ENCODE measurements at regions not wholly inside any gene's neighbourhood (a gene's known extent, or its start where the extent isn't known, plus 50 kb on each side); places are given as distances from the start of the nearest gene placed in this dataset.

- no peak overlapping the region for H3K27ac Mint-ChIP-seq
- H3K4me1 Mint-ChIP-seq: no peaks in the 10 kb centered on the region
Measured at GRCh38 chr5:110324876-110325275, 401.6 kb downstream of the TMEM232 start.

GRCh38 chr5:110329955-110330525 is 396.4 kb downstream of the TMEM232 start:
- Mint-ChIP-seq H3K9me3 (no peaks in the 10 kb centered on the region), H3K36me3 (no peaks in the 10 kb centered on the region), H3K27me3 (peaks cover 0 to 4% (median 0%) of the 10 kb centered on the region in 3 donors), H3K4me1 (no peaks in the 10 kb centered on the region), H3K27ac (no peak overlapping the region), H3K4me3 (no peak overlapping the region)
- ATAC-seq (ENCODE audit: low read depth in 2 of 2): no peak
- no peak for DNase-seq

More at GRCh38 chr5:110324876-110325275, 401.6 kb downstream of the TMEM232 start:
- no peaks in the 10 kb centered on the region for H3K27me3 Mint-ChIP-seq
- DNase-seq (no peak), ATAC-seq (ENCODE audit: low read depth in 2 of 2) (no peak)
- H3K9me3 Mint-ChIP-seq: no peaks in the 10 kb centered on the region
- H3K4me3 Mint-ChIP-seq: no peak overlapping the region
- H3K36me3 Mint-ChIP-seq: no peaks in the 10 kb centered on the region

GRCh38 chr5:110333384-110333783 is 393.1 kb downstream of the TMEM232 start:
- H3K27me3 Mint-ChIP-seq: peaks cover 0 to 4% (median 0%) of the 10 kb centered on the region in 3 donors
- H3K27ac Mint-ChIP-seq: no peak overlapping the region
- DNase-seq (no peak), ATAC-seq (ENCODE audit: low read depth in 2 of 2) (no peak)
- no peaks in the 10 kb centered on the region for H3K9me3 Mint-ChIP-seq
- H3K4me1 Mint-ChIP-seq: no peaks in the 10 kb centered on the region
- H3K4me3 Mint-ChIP-seq: no peak overlapping the region
- no peaks in the 10 kb centered on the region for H3K36me3 Mint-ChIP-seq

GRCh38 chr5:110335361-110336066 is 391.0 kb downstream of the TMEM232 start:
- no peaks in the 10 kb centered on the region for H3K9me3 Mint-ChIP-seq
- no peak overlapping the region for H3K27ac Mint-ChIP-seq
- no peak overlapping the region for H3K4me3 Mint-ChIP-seq
- H3K27me3 Mint-ChIP-seq: peaks cover 0 to 4% (median 0%) of the 10 kb centered on the region in 3 donors
- ATAC-seq (ENCODE audit: low read depth in 2 of 2) (no peak), DNase-seq (no peak)
- H3K36me3 Mint-ChIP-seq: no peaks in the 10 kb centered on the region
- no peaks in the 10 kb centered on the region for H3K4me1 Mint-ChIP-seq

- no peak overlapping the region for H3K4me3 Mint-ChIP-seq
- peaks cover 0 to under 1% (median 0%) of the 10 kb centered on the region in 7 donors for H3K9me3 Mint-ChIP-seq
- ATAC-seq (ENCODE audit: low read depth in 2 of 2) (no peak), DNase-seq (no peak)
- no peaks in the 10 kb centered on the region for H3K36me3 Mint-ChIP-seq
- H3K27me3 Mint-ChIP-seq: peaks cover 0 to 5% (median 0%) of the 10 kb centered on the region in 3 donors
- H3K4me1 Mint-ChIP-seq: no peaks in the 10 kb centered on the region
- no peak overlapping the region for H3K27ac Mint-ChIP-seq
Measured at GRCh38 chr5:110338341-110339083, 388.0 kb downstream of the TMEM232 start.

- ATAC-seq (ENCODE audit: low read depth in 2 of 2) (no peak), DNase-seq (no peak)
- Mint-ChIP-seq H3K27ac (no peak overlapping the region), H3K36me3 (no peaks in the 10 kb centered on the region), H3K4me1 (no peaks in the 10 kb centered on the region), H3K27me3 (peaks cover 0 to 5% (median 0%) of the 10 kb centered on the region in 3 donors), H3K4me3 (no peak overlapping the region), H3K9me3 (peaks cover 0 to 3% (median 0%) of the 10 kb centered on the region in 7 donors)
Measured at GRCh38 chr5:110339399-110339798, 387.1 kb downstream of the TMEM232 start.

GRCh38 chr5:110341836-110342235 is 384.6 kb downstream of the TMEM232 start:
- DNase-seq (no peak), ATAC-seq (ENCODE audit: low read depth in 2 of 2) (no peak)
- Mint-ChIP-seq H3K27me3 (peaks cover 0 to 5% (median 0%) of the 10 kb centered on the region in 3 donors), H3K36me3 (no peaks in the 10 kb centered on the region), H3K4me3 (no peak overlapping the region), H3K9me3 (peaks cover 0 to 3% (median 0%) of the 10 kb centered on the region in 7 donors), H3K27ac (no peak overlapping the region), H3K4me1 (no peaks in the 10 kb centered on the region)

- Mint-ChIP-seq H3K27ac (no peak overlapping the region), H3K27me3 (peaks cover 0 to 5% (median 0%) of the 10 kb centered on the region in 3 donors), H3K9me3 (peaks cover 0 to 3% (median 0%) of the 10 kb centered on the region in 7 donors), H3K4me3 (no peak overlapping the region), H3K4me1 (no peaks in the 10 kb centered on the region), H3K36me3 (no peaks in the 10 kb centered on the region)
- ATAC-seq (ENCODE audit: low read depth in 2 of 2) (no peak), DNase-seq (no peak)
Measured at GRCh38 chr5:110342683-110343082, 383.8 kb downstream of the TMEM232 start.

- Mint-ChIP-seq H3K9me3 (peaks cover 0 to 3% (median 0%) of the 10 kb centered on the region in 7 donors), H3K36me3 (no peaks in the 10 kb centered on the region), H3K4me3 (no peak overlapping the region), H3K27me3 (peaks cover 0 to 11% (median 0%) of the 10 kb centered on the region in 3 donors), H3K4me1 (no peaks in the 10 kb centered on the region), H3K27ac (no peak overlapping the region)
- ATAC-seq (ENCODE audit: low read depth in 2 of 2) (no peak), DNase-seq (no peak)
Measured at GRCh38 chr5:110343616-110344015, 382.9 kb downstream of the TMEM232 start.

GRCh38 chr5:110345623-110346022 is 380.8 kb downstream of the TMEM232 start:
- Mint-ChIP-seq H3K36me3 (no peaks in the 10 kb centered on the region), H3K27ac (no peak overlapping the region), H3K27me3 (peaks cover 0 to 11% (median 0%) of the 10 kb centered on the region in 3 donors)

GRCh38 chr5:110346893-110347358 is 379.5 kb downstream of the TMEM232 start:
- Mint-ChIP-seq H3K4me3 (no peak overlapping the region), H3K27me3 (peaks cover 0 to 11% (median 0%) of the 10 kb centered on the region in 3 donors), H3K27ac (no peak overlapping the region), H3K36me3 (no peaks in the 10 kb centered on the region), H3K4me1 (no peaks in the 10 kb centered on the region), H3K9me3 (peaks cover 0 to 3% (median 0%) of the 10 kb centered on the region in 7 donors)
- DNase-seq (no peak), ATAC-seq (ENCODE audit: low read depth in 2 of 2) (no peak)

More at GRCh38 chr5:110345623-110346022, 380.8 kb downstream of the TMEM232 start:
- peaks cover 0 to 3% (median 0%) of the 10 kb centered on the region in 7 donors for H3K9me3 Mint-ChIP-seq
- no peak overlapping the region for H3K4me3 Mint-ChIP-seq
- H3K4me1 Mint-ChIP-seq: no peaks in the 10 kb centered on the region
- DNase-seq (no peak), ATAC-seq (ENCODE audit: low read depth in 2 of 2) (no peak)

GRCh38 chr5:110347781-110348180 is 378.7 kb downstream of the TMEM232 start:
- Mint-ChIP-seq H3K27ac (no peak overlapping the region), H3K4me1 (no peaks in the 10 kb centered on the region), H3K9me3 (peaks cover 0 to 3% (median 0%) of the 10 kb centered on the region in 7 donors), H3K36me3 (no peaks in the 10 kb centered on the region), H3K27me3 (peaks cover 0 to 7% (median 0%) of the 10 kb centered on the region in 3 donors), H3K4me3 (no peak overlapping the region)
- DNase-seq (no peak), ATAC-seq (ENCODE audit: low read depth in 2 of 2) (no peak)

- DNase-seq (no peak), ATAC-seq (ENCODE audit: low read depth in 2 of 2) (no peak)
- H3K36me3 Mint-ChIP-seq: no peaks in the 10 kb centered on the region
- H3K4me1 Mint-ChIP-seq: no peaks in the 10 kb centered on the region
- no peak overlapping the region for H3K4me3 Mint-ChIP-seq
- H3K9me3 Mint-ChIP-seq: peaks cover 0 to 8% (median 0%) of the 10 kb centered on the region in 7 donors
- no peak overlapping the region for H3K27ac Mint-ChIP-seq
- peaks cover 0 to 5% (median 0%) of the 10 kb centered on the region in 3 donors for H3K27me3 Mint-ChIP-seq
Measured at GRCh38 chr5:110351430-110351829, 375.0 kb downstream of the TMEM232 start.
